Liver (tissue), 3 donors: ENCODE measurements at regions not wholly inside any gene's neighbourhood (a gene's known extent, or its start where the extent isn't known, plus 50 kb on each side); places are given as distances from the start of the nearest gene placed in this dataset.

Experiments
- CTCF ChIP-seq: fragments of 150-350 bp; IDR thresholded peaks from 2 replicates; pipeline ENCODE4 v1.5.1; 2017; ENCODE audit warnings: improper control_type of control experiment, low read depth, low read length; ENCODE audit not compliant: missing input control
- GABPA ChIP-seq, 2 donors: IDR thresholded peaks in 1 of 2; conservative IDR thresholded peaks in 1 of 2; 2 replicates each; pipeline ENCODE4 v1.6.1; 2016; ENCODE audit warnings: antibody characterized with exemption in 2 of 2, mild to moderate bottlenecking in 1 of 2, moderate library complexity in 1 of 2
- HNF4G ChIP-seq: IDR thresholded peaks from 2 replicates; pipeline ENCODE4 v1.6.1; 2016; ENCODE audit warnings: antibody characterized with exemption
- YY1 ChIP-seq: IDR thresholded peaks from 2 replicates; pipeline ENCODE4 v1.6.1; 2016; ENCODE audit warnings: antibody characterized with exemption, mild to moderate bottlenecking
- donor health status: healthy.
- donor health status: healthy.

- no peak for TF ChIP-seq CTCF
- TF ChIP-seq HNF4G = no peak
- no peak for TF ChIP-seq GABPA (IDR thresholded peaks at IDR 0.05 in 1 of 2, conservative IDR thresholded peaks at IDR 0.05 in 1 of 2)
- TF ChIP-seq YY1 = no peak
Measured at GRCh38 chr4:78704317-78704716, 71.8 kb upstream of the BMP2K start.
